MM.1S (cell line): ENCODE measurements at regions not wholly inside any gene's neighbourhood (a gene's known extent, or its start where the extent isn't known, plus 50 kb on each side); places are given as distances from the start of the nearest gene placed in this dataset.

Source experiments
- CTCF ChIP-seq: fragments of 300-600 bp; sonication (generic); IDR thresholded peaks from 2 replicates; pipeline ENCODE4 v1.5.1; 2016; ENCODE audit warnings: antibody characterized with exemption, low read length, mixed read lengths
- EZH2 ChIP-seq: fragments of 300-600 bp; sonication (generic); optimal IDR thresholded peaks from 2 replicates; pipeline ENCODE3; 2017; ENCODE audit warnings: low read depth, mild to moderate bottlenecking, antibody characterized with exemption, low read length, mixed read lengths
- EZH2phosphoT487 ChIP-seq: fragments of 300-600 bp; sonication (generic); IDR thresholded peaks from 2 replicates; pipeline ENCODE4 v1.6.1; 2018; ENCODE audit warnings: antibody characterized with exemption, low read length

- no peak for TF ChIP-seq CTCF
- no peak for TF ChIP-seq EZH2phosphoT487
- no peak for TF ChIP-seq EZH2
These were observed 258.1 kb downstream of the LNPK start for GRCh38 chr2:175744000-175744399.
